HPDE6-E6E7 (cell line): ENCODE measurements at regions not wholly inside any gene's neighbourhood (a gene's known extent, or its start where the extent isn't known, plus 50 kb on each side); places are given as distances from the start of the nearest gene placed in this dataset.

Experiments
- DNase-seq: peaks from one replicate; pipeline ENCODE4 v3.0.0; 2011; ENCODE audit warnings: missing footprints; ENCODE audit errors: extremely low spot score

DNA sequence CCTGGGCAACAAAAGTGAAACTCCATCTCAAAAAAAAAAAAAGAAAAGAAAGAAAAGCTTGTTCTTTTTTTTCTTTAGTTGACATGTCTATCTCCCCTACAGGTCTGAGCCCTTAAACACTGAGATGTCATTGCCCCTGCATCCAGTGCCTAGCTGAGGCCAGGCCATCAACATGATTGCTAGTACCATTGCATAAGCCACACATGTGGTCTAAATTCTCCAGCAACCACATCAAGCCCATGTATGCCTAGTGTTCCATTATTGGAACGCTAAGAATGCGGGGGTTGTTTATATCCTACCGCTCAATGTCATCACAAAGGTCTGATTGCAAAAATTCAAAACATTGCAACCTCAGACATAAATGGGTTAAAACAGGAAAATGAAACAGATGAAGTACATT is 62.7 kb downstream of the NPTX2 start:
- no peak for DNase-seq

GRCh38 chr7:98681511-98681910 is 64.4 kb downstream of the NPTX2 start:
- DNase-seq: no peak

GRCh38 chr7:98681951-98682350 is 64.9 kb downstream of the NPTX2 start:
- DNase-seq: no peak

DNA sequence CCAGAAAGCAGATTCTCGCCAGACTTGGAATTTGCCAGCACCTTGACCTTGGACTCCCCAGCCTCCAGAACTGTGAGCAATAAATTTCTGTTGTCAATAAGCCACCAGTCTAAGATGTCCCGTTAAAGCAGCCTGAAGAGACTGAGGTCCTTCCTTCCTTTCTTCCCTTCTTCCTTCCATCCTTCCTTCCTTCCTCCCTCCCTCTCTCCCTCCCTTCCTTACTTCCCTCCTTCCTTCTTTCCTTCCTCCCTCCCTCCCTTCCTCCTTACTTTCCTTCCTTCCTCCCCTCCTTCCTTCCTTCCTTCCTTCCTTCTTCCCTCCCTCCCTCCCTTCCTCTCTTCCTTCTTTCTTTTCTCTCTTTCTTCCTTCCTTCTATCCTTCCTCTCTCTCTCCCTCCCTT is 66.4 kb downstream of the NPTX2 start:
- DNase-seq: no peak

GRCh38 chr7:98685541-98685940 is 68.5 kb downstream of the NPTX2 start:
- no peak for DNase-seq

DNA sequence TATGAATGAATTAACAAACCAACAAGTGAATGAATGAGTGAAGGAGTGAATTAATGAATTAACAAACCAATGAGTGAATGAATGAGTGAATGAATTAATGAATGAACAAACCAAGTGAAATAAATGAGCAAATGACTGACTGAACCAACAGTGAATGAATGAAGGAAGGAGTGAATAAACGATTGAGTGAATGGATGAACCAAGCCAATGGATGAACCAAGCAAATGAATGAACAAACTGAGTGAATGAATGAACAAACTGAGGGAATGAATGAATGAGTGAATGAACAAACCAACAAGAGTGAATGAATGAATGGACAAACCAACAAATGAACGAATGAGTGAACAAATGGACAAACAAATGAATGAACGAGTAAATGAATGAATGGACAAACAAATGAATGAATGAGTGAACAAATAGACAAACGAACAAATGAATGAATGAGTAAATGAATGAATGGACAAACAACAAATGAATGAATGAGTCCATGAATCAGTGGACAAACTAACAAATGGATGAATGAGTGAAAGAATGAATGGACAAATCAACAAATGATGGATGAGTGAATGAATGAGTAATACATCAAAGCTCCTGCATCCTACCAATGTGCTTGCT is 69.5 kb downstream of the NPTX2 start:
- DNase-seq: no peak

DNA sequence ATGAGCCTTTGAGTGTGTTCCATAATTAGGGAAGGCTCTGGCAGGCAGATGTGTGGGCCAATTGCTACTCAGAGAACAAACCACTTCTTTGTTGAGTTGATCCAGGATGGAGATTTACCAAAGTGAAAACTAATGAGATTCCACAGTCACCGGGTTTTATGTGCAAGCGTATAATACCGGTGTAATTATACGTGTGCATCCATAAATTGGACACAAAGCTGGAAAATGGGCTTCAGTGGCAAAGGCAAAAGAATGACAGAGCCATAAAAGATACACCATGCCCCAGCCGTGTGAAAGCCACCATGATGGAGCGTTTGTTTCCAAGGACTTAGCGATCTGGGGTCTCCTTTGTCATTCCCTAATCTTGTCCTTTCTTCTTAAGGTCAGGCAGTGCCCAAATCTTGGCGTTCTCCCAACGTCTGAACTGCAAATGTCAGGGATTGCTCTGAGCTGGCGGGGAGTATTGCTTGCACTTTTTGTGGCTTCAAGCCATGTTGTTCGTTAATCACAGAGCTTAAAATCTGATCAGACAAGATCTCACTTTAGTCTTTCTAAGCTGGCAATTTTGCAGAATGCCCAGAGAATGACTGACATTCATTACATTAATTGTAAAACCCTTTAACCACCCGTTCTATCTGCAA is 70.1 kb downstream of the NPTX2 start:
- DNase-seq: no peak

DNA sequence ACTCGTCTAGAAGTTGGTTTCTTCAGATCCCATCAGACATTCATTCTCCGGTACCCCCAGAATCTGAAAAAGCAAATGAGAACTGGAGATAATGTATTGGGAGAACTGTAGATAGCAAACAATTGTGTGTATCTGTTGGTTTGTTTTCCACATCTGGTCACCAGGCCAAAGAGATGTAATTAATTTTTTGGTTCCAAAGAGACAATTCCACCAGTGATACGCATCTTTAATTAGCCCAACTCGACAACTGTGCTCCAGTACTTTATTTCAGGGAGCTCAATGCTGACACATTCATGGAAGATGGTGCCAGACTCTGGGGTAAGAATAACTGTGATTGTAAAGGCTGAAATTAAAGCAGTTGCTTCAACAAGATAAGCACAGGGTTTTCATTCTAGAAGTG is 74.5 kb downstream of the NPTX2 start:
- no peak for DNase-seq

DNA sequence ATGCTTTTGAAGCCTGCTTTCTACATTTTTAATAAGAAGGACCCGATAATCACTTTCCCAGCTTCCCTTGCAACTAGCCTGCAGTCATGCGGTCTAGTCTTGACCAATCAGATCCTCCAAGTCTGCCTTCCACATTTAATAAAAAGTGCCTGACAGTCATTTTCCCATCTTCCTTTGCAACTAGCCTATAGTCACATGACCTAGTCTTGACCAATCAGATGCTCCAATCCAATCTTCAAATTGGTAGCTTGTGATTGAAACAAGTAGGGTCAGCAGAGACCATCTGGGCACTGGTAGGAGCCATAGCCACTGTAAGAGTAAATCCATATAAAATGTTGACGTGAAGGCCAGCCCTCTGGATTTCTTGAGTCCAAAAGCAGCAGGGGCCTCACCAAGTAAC is 80.0 kb downstream of the NPTX2 start:
- DNase-seq: no peak

- DNase-seq: no peak
Measured at GRCh38 chr7:98697485-98698240, 80.6 kb downstream of the NPTX2 start.

DNA sequence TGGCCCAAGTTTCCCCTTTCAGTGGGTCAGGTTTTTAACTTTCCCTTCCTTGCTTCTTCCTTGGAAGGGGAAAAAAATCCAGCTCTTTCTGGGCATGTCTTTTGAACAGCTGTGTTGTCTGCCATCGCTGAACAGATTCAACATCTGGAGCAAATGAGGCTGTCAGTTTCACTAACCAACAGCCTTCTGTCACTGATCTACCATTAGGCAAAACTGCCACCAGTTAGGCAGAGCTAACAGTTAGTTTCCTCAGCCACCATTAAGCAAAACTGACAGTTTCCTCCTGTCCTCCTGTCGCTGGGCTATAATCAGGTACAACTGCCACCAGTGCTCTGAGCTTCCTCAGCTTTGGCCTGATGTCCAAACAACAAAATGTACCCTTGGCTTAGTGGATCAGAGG is 81.9 kb downstream of the NPTX2 start:
- no peak for DNase-seq

DNA sequence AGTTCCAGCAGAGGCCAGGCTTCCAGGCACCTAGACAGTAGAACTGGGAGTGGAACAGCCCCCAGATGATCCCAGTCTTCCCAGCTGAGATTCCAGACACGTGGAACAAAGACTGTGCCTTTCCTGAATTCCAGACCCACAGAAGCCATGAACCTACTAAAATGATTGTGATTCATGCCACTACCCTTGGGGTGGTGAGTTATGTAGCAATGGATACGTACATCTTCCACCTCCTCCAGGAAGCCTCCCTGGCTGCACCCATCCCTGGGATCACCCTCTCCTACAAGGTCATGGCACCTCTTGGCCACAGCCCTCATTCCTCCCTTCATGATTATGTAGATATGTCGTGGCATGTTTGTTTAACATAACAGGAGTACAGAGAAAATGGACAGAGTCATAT is 83.4 kb downstream of the NPTX2 start:
- no peak for DNase-seq

DNA sequence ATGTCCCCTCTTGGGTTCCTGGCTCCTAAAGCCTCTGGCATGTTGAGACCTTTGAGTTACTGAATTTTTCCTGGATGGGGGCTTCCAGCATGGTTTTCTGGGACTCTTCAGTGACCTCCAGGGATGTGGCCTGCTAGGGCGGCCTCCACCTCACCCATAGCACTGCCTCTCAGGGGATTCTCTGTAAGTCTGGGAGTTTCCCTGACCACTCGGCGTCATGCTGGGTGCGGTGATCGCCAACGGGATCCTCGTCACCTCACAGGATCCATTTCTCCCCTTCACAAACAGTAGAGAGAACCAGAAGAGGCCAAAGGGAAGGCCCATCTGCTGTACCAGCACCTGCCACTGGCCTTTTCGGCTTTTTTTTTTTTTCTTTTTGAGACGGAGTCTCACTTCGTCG is 84.3 kb downstream of the NPTX2 start:
- no peak for DNase-seq

DNA sequence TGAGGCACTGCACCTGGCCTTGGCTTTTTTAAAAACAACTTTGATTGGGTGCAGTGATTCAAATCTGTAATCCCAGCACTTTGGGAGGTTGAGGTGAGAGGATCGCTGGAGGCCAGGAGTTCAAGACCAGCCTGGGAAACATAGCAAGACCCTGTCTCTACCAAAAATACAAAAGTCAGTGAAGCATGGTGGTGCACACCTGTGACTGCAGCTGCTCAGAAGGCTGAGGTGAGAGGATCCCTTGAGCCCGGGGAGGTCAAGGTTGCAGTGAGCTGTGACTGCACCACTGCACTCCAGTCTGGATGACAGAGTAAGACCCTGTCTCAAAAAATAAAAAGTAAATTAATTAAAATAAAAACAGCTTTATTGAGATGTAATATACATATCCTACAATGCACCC is 84.9 kb downstream of the NPTX2 start:
- no peak for DNase-seq

DNA sequence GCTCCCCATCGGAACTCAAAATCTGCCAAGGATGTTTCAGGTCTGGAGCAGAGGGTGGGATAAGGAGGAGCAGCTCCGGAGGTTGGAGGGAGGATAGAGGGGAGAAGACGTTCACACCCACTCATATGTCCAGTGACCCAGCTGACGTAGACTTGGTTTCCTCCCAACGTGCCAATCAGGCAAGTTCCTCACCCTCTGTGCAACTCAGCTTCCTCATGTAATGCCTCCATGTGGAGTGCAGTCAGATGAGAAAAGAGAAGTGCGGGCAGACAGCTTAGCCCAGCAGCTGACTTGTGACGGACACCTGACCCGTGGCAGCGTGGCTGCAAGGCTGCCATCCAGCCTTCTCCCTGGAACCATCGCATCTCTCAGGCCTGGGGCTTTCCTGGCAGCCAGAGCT is 86.8 kb downstream of the NPTX2 start:
- DNase-seq: no peak

GRCh38 chr7:98705626-98706025 is 88.5 kb downstream of the NPTX2 start:
- no peak for DNase-seq

DNA sequence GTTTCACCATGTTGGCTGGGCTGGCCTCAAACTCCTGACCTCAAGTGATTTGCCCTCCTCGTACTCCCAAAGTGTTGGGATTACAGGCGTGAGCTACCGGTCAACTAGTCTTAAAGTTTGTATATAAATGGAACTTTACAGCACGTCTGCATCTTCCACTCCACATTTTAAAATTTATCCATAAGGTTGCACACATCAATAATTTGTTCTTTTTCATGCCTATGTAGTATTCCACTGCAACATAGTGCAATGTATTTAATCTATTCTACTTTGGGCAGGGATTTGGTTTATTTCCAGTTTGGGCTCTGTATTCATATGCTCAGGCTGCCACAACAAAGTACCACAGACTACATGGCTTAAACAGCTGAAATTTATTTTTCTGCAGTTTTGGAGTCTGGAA is 90.0 kb downstream of the NPTX2 start:
- DNase-seq: no peak

GRCh38 chr7:98711945-98712344 is 94.9 kb downstream of the NPTX2 start:
- no peak for DNase-seq

- DNase-seq: no peak
Measured at GRCh38 chr7:98713165-98713810, 96.2 kb downstream of the NPTX2 start.

GRCh38 chr7:98719396-98719795 is 102.3 kb downstream of the NPTX2 start:
- DNase-seq: no peak

GRCh38 chr7:98722402-98722801 is 105.3 kb downstream of the NPTX2 start:
- DNase-seq: no peak

GRCh38 chr7:98724591-98724990 is 107.5 kb downstream of the NPTX2 start:
- no peak for DNase-seq
